H1 (cell line): ENCODE measurements at regions not wholly inside any gene's neighbourhood (a gene's known extent, or its start where the extent isn't known, plus 50 kb on each side); places are given as distances from the start of the nearest gene placed in this dataset.

Source experiments
- CTCF ChIA-PET: fragments of 300-600 bp; sonication (Branson Sonifier 250); formaldehyde crosslinking; loops from one replicate; lab custom pipeline; 2021; ENCODE audit not compliant: partially characterized antibody; lab: Charles Lee
- POLR2A ChIA-PET: fragments of 300-600 bp; sonication (Branson Sonifier 250); formaldehyde crosslinking; loops from one replicate; lab custom pipeline; 2021; ENCODE audit warnings: inconsistent platforms; ENCODE audit not compliant: partially characterized antibody; lab: Charles Lee
- DNase-seq, 2 experiments: peaks; one replicate each; pipeline versions ENCODE4 v3.0.0 to v3.0.0-alpha.2; 2010 to 2022; ENCODE audit warnings: low spot score in 2 of 2, low read depth in 1 of 2, mixed read lengths in 1 of 2
- FAIRE-seq: peaks from 2 replicates; lab custom pipeline; 2011; peaks lifted over from hg19 to GRCh38; lab: Jason Lieb, UNC
- H2AFZ ChIP-seq: 2 replicates; pipeline ENCODE4 v1.8.1; 2012; ENCODE audit warnings: low read length, inconsistent platforms
- H2AK5ac ChIP-seq: 2 replicates; pipeline ENCODE4 v1.6.1; 2013; ENCODE audit warnings: low read depth, low read length
- H2BK120ac ChIP-seq: replicated peaks from 2 replicates; pipeline ENCODE3; 2013; ENCODE audit warnings: low read depth, low read length, inconsistent platforms
- H2BK12ac ChIP-seq: 2 replicates; pipeline ENCODE4 v1.6.1; 2013; ENCODE audit warnings: low read depth, low read length
- H2BK15ac ChIP-seq: 2 replicates; pipeline ENCODE4 v1.6.1; 2013; ENCODE audit warnings: low read length
- H2BK20ac ChIP-seq: 2 replicates; pipeline ENCODE4 v1.6.1; 2013; ENCODE audit warnings: low read length
- H2BK5ac ChIP-seq: 2 replicates; pipeline ENCODE4 v1.6.1; 2013; ENCODE audit warnings: low read depth, low read length
- H3K14ac ChIP-seq: 2 replicates; pipeline ENCODE4 v1.6.1; 2013; ENCODE audit warnings: inconsistent platforms; ENCODE audit not compliant: insufficient read length
- H3K18ac ChIP-seq: 2 replicates; pipeline ENCODE4 v1.6.1; 2013; ENCODE audit warnings: low read length; ENCODE audit errors: extremely low read depth
- H3K23ac ChIP-seq: 2 replicates; pipeline ENCODE4 v1.6.1; 2013; ENCODE audit warnings: inconsistent platforms; ENCODE audit not compliant: insufficient read length
- H3K23me2 ChIP-seq: 2 replicates; pipeline ENCODE4 v1.6.1; 2013; ENCODE audit warnings: low read depth, low read length
- H3K27ac ChIP-seq: 2 replicates; pipeline ENCODE4 v1.6.1; 2011; ENCODE audit warnings: low read depth, low read length, inconsistent platforms
- H3K27me3 ChIP-seq, 4 experiments: replicated peaks in 1 of 4; 1 replicate in 1 of 4; 2 replicates in 3 of 4; pipeline versions ENCODE4 v1.6.1 to v1.8.1; 2011 to 2013; ENCODE audit warnings: low read length in 3 of 4, mild to moderate bottlenecking in 3 of 4, inconsistent platforms in 2 of 4, mixed read lengths in 2 of 4, moderate library complexity in 1 of 4; ENCODE audit not compliant: control insufficient read depth in 3 of 4, insufficient read depth in 3 of 4; ENCODE audit errors: extremely low read depth in 1 of 4
- H3K36me3 ChIP-seq, 4 experiments: 2 replicates each; pipeline versions ENCODE4 v1.6.1 to v1.8.1; 2011 to 2013; ENCODE audit warnings: mild to moderate bottlenecking in 4 of 4, low read length in 3 of 4, moderate library complexity in 2 of 4, control low read depth in 1 of 4, inconsistent platforms in 1 of 4; ENCODE audit not compliant: insufficient read depth in 4 of 4, control insufficient read depth in 2 of 4
- H3K4ac ChIP-seq: replicated peaks from 2 replicates; pipeline ENCODE3; 2013; ENCODE audit warnings: low read length, low read depth, mixed read lengths, inconsistent platforms; ENCODE audit not compliant: insufficient read length
- H3K4me1 ChIP-seq, 4 experiments: replicated peaks in 1 of 4; 1 replicate in 1 of 4; 2 replicates in 3 of 4; pipeline versions ENCODE4 v1.6.1 to v1.8.1; 2011 to 2013; ENCODE audit warnings: low read length in 3 of 4, inconsistent platforms in 2 of 4, mixed read lengths in 1 of 4; ENCODE audit not compliant: insufficient read depth in 4 of 4, control insufficient read depth in 3 of 4
- H3K4me2 ChIP-seq, 2 experiments: 2 replicates each; pipeline versions ENCODE4 v1.6.1 to v1.8.1; 2011 to 2013; ENCODE audit warnings: low read depth in 2 of 2, low read length in 2 of 2, control low read depth in 1 of 2, inconsistent platforms in 1 of 2, mild to moderate bottlenecking in 1 of 2; ENCODE audit not compliant: insufficient read depth in 1 of 2
- H3K4me3 ChIP-seq, 4 experiments: fragments of 200-600, 300-600 bp in 1 of 4; sonication (generic), shearing (Covaris generic), sonication (Bioruptor Twin) in 1 of 4; 2 replicates each; pipeline versions ENCODE4 v1.5.1 to v1.8.1; 2011 to 2016; ENCODE audit warnings: low read length in 4 of 4, low read depth in 3 of 4, control low read depth in 2 of 4, inconsistent platforms in 2 of 4, mild to moderate bottlenecking in 2 of 4, mixed read lengths in 1 of 4, moderate library complexity in 1 of 4; ENCODE audit not compliant: insufficient read depth in 2 of 4; ENCODE audit errors: extremely low read depth in 1 of 4
- H3K56ac ChIP-seq: replicated peaks from 2 replicates; pipeline ENCODE3; 2013; ENCODE audit warnings: low read depth, mild to moderate bottlenecking, mixed read lengths, low read length, inconsistent platforms; ENCODE audit not compliant: insufficient read length
- H3K79me1 ChIP-seq: 2 replicates; pipeline ENCODE4 v1.6.1; 2013; ENCODE audit warnings: low read depth, low read length, control low read depth
- H3K79me2 ChIP-seq, 2 experiments: 2 replicates each; pipeline versions ENCODE4 v1.6.1 to v1.8.1; 2012 to 2013; ENCODE audit warnings: low read length in 2 of 2, mild to moderate bottlenecking in 2 of 2, inconsistent platforms in 1 of 2; ENCODE audit not compliant: insufficient read depth in 2 of 2, control insufficient read depth in 1 of 2
- H3K9ac ChIP-seq, 4 experiments: replicated peaks in 1 of 4; 1 replicate in 1 of 4; 2 replicates in 3 of 4; pipeline versions ENCODE4 v1.6.1 to v1.8.1; 2011 to 2013; ENCODE audit warnings: low read depth in 3 of 4, low read length in 3 of 4, control low read depth in 2 of 4, mild to moderate bottlenecking in 2 of 4, moderate library complexity in 2 of 4, inconsistent platforms in 1 of 4; ENCODE audit errors: extremely low read depth in 1 of 4
- H3K9me3 ChIP-seq, 2 experiments: 2 replicates each; pipeline versions ENCODE4 v1.6.1 to v1.8.1; 2012 to 2013; ENCODE audit warnings: mild to moderate bottlenecking in 2 of 2, moderate library complexity in 2 of 2, control low read depth in 1 of 2, inconsistent platforms in 1 of 2, low read depth in 1 of 2, low read length in 1 of 2, mixed read lengths in 1 of 2; ENCODE audit not compliant: insufficient read depth in 2 of 2
- H4K20me1 ChIP-seq, 2 experiments: replicated peaks in 1 of 2; 2 replicates each; pipeline versions ENCODE3 to v1.8.1; 2011 to 2013; ENCODE audit warnings: inconsistent platforms in 2 of 2, low read length in 2 of 2, mild to moderate bottlenecking in 1 of 2; ENCODE audit not compliant: insufficient read depth in 2 of 2, control insufficient read depth in 1 of 2
- H4K5ac ChIP-seq: 2 replicates; pipeline ENCODE4 v1.6.1; 2013; ENCODE audit warnings: low read length, low read depth, mixed read lengths, inconsistent platforms; ENCODE audit not compliant: insufficient read length
- H4K8ac ChIP-seq: 2 replicates; pipeline ENCODE4 v1.8.0; 2013; ENCODE audit warnings: mild to moderate bottlenecking, moderate library complexity, low read length, inconsistent platforms; ENCODE audit not compliant: insufficient read depth; ENCODE audit errors: extremely low read depth
- H4K91ac ChIP-seq: replicated peaks from 2 replicates; pipeline ENCODE3; 2013; ENCODE audit warnings: low read length, mixed read lengths, inconsistent platforms; ENCODE audit not compliant: insufficient read length
- CBX8 ChIP-seq: fragments of 300-800, 300-1000 bp; sonication (generic); IDR thresholded peaks from 2 replicates; pipeline ENCODE4 v1.7.1; 2016; ENCODE audit warnings: low read depth, low read length, borderline replicate concordance
- CTBP2 ChIP-seq: IDR thresholded peaks from 2 replicates; pipeline ENCODE4 v1.7.0; 2011; ENCODE audit warnings: borderline replicate concordance, mild to moderate bottlenecking, moderate library complexity, mixed read lengths, low read length; ENCODE audit not compliant: insufficient read depth, insufficient read length
- GABPA ChIP-seq: IDR thresholded peaks from 2 replicates; pipeline ENCODE4 v1.6.1; 2011; ENCODE audit warnings: mild to moderate bottlenecking, low read length, moderate library complexity, borderline replicate concordance; ENCODE audit not compliant: insufficient read depth
- HDAC2 ChIP-seq, 2 experiments: fragments of 300-600 bp in 1 of 2; sonication (generic) in 1 of 2; IDR thresholded peaks; 2 replicates each; pipeline ENCODE4 v1.6.1; 2011 to 2012; ENCODE audit warnings: low read depth in 2 of 2, low read length in 2 of 2, mild to moderate bottlenecking in 2 of 2, moderate library complexity in 2 of 2, borderline replicate concordance in 1 of 2, inconsistent platforms in 1 of 2
- HDAC6 ChIP-seq: IDR thresholded peaks from one replicate; pipeline ENCODE4 v1.7.1; 2012; ENCODE audit warnings: low read depth, mild to moderate bottlenecking, inconsistent platforms, low read length, moderate library complexity
- KDM5A ChIP-seq: fragments of 200-600 bp; IDR thresholded peaks from 2 replicates; pipeline ENCODE4 v1.7.1; 2012; ENCODE audit warnings: mild to moderate bottlenecking, low read length, inconsistent platforms, mixed read lengths
- NANOG ChIP-seq: IDR thresholded peaks from 2 replicates; pipeline ENCODE4 v1.6.1; 2011; ENCODE audit warnings: low read length, low read depth, mild to moderate bottlenecking, inconsistent platforms; ENCODE audit not compliant: insufficient read depth, poor library complexity, severe bottlenecking
- POLR2A ChIP-seq, 2 experiments: IDR thresholded peaks; 1 replicate in 1 of 2; 2 replicates in 1 of 2; pipeline ENCODE4 v1.6.1; 2011; ENCODE audit warnings: low read depth in 2 of 2, low read length in 2 of 2, mild to moderate bottlenecking in 2 of 2; ENCODE audit errors: control extremely low read depth in 1 of 2
- RFX5 ChIP-seq: IDR thresholded peaks from 2 replicates; pipeline ENCODE4 v1.6.1; 2011; ENCODE audit warnings: low read depth, low read length, improper control_type of control experiment, borderline replicate concordance
- RNF2 ChIP-seq: fragments of 200-900, 300-1000 bp; sonication (generic); IDR thresholded peaks from 2 replicates; pipeline ENCODE4 v1.7.1; 2016; ENCODE audit warnings: borderline replicate concordance, low read depth, mild to moderate bottlenecking, antibody characterized with exemption, low read length; ENCODE audit not compliant: poor library complexity, severe bottlenecking; ENCODE audit errors: missing control alignments
- RXRA ChIP-seq: IDR thresholded peaks from 2 replicates; pipeline ENCODE4 v1.6.1; 2011; ENCODE audit warnings: low read depth, mild to moderate bottlenecking, low read length, moderate library complexity; ENCODE audit not compliant: insufficient read depth
- SAP30 ChIP-seq: fragments of 300-600 bp; sonication (generic); IDR thresholded peaks from 2 replicates; pipeline ENCODE4 v1.7.1; 2012; ENCODE audit warnings: low read length, moderate library complexity, mild to moderate bottlenecking, inconsistent platforms; ENCODE audit not compliant: insufficient read depth, insufficient replicate concordance
- SIN3A ChIP-seq, 2 experiments: IDR thresholded peaks in 1 of 2; conservative IDR thresholded peaks in 1 of 2; 2 replicates each; pipeline ENCODE4 v1.6.1; 2011 to 2012; ENCODE audit warnings: low read length in 2 of 2, improper control_type of control experiment in 1 of 2, low read depth in 1 of 2, mild to moderate bottlenecking in 1 of 2
- SP1 ChIP-seq: IDR thresholded peaks from 2 replicates; pipeline ENCODE4 v1.6.1; 2011; ENCODE audit warnings: low read depth, low read length
- WGBS, 2 experiments: shearing (Covaris generic) in 1 of 2; methylation state at CpG; one replicate each; pipeline versions ENCODE4 v1.1.6 to v1.1.7; 2013 to 2015; ENCODE audit warnings: low lambda C conversion rate in 2 of 2, mixed read lengths in 2 of 2, inconsistent platforms in 1 of 2, low coverage in 1 of 2, missing lambda C conversion rate in 1 of 2; ENCODE audit not compliant: insufficient replicate concordance in 2 of 2, insufficient coverage in 1 of 2, insufficient read length in 1 of 2; ENCODE audit errors: extremely low coverage in 1 of 2, missing lambda C conversion rate in 1 of 2; 5-methylcytosine and 5-hydroxymethylcytosine counted together

- POLR2A ChIA-PET = no interaction called here
- Histone ChIP-seq H2BK20ac (no peak overlapping the region), H4K5ac (no peak overlapping the region)
- TF ChIP-seq HDAC6 (no peak), KDM5A (no peak), CTBP2 (no peak), RXRA (no peak), RFX5 (no peak), RNF2 (no peak), SAP30 (no peak), CBX8 (no peak), SP1 (no peak), GABPA (no peak), HDAC2 (IDR thresholded peaks at IDR 0.05; ENCODE audit: borderline replicate concordance in 1 of 2, low read depth in 2 of 2, low read length in 2 of 2) (no peak), NANOG (no peak), SIN3A (conservative IDR thresholded peaks at IDR 0.05 in 1 of 2, IDR thresholded peaks at IDR 0.05 in 1 of 2; ENCODE audit: low read depth in 1 of 2, low read length in 2 of 2) (no peak), POLR2A (IDR thresholded peaks at IDR 0.05; ENCODE audit: control extremely low read depth in 1 of 2, low read depth in 2 of 2, low read length in 2 of 2) (no peak)
Observed at GRCh38 chr11:26162291-26162690, 169.6 kb upstream of the ANO3 start.

More at GRCh38 chr11:26162291-26162690, 169.6 kb upstream of the ANO3 start:
- Histone ChIP-seq H3K4me3 (no peak overlapping the region), H3K4me1 (no peaks in the 10 kb centered on the region; a peak in 1 of 7 replicates), H3K4ac (no peak overlapping the region), H2BK120ac (no peak overlapping the region), H3K27me3 (no peaks in the 10 kb centered on the region), H3K18ac (no peak overlapping the region), H2BK15ac (no peak overlapping the region), H4K91ac (no peak overlapping the region), H4K8ac (no peak overlapping the region), H2AK5ac (no peak overlapping the region), H2AFZ (no peak overlapping the region), H3K9me3 (no peaks in the 10 kb centered on the region), H3K14ac (no peak overlapping the region), H3K23me2 (no peaks in the 10 kb centered on the region), H2BK5ac (no peak overlapping the region), H3K23ac (no peak overlapping the region), H3K36me3 (no peaks in the 10 kb centered on the region), H3K79me2 (no peaks in the 10 kb centered on the region), H4K20me1 (no peaks in the 10 kb centered on the region), H2BK12ac (no peak overlapping the region), H3K27ac (no peak overlapping the region), H3K56ac (no peak overlapping the region), H3K4me2 (no peak overlapping the region), H3K9ac (no peak overlapping the region), H3K79me1 (no peaks in the 10 kb centered on the region)
- DNase-seq (no peak), FAIRE-seq (no peak)
- CTCF ChIA-PET = interaction anchor here (0.5 kb wide), 1 partner anchor 110 kb away, joined by 4 read pairs; no protein-coding TSS in a partner anchor
- WGBS, 2 experiments = 88% methylated on average over 2 of the region's 2 CpGs; no CpG with 5 or more reads in 1 of the 2 experiments
